NCI-H748 (cell line): ENCODE measurements at regions not wholly inside any gene's neighbourhood (a gene's known extent, or its start where the extent isn't known, plus 50 kb on each side); places are given as distances from the start of the nearest gene placed in this dataset.

Experiments used
- DNase-seq: peaks from one replicate; lab custom pipeline; 2025; ENCODE audit not compliant: unreplicated experiment; lab: John Stamatoyannopoulos, UW

DNA sequence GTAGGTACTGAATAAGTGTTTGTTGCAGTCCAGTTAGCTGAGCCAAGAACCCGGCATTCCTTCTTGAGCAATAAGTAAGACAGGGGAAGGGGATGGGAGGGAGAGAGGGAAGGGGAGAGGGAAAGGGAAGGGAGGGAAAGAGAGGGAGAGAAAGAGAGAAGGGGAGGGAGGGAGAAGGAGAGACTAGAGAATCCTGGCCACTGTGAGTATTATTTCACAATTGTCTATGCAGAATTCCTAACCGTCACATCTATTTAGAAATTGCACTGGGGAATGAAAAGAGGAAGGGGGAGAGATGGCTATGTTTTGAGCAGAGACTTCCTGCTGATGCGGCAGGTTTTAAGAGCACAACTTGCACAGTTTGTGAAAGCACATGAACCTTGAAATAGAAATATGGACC, 251.4 kb upstream of the ZMIZ1 start:
- no peak for DNase-seq

DNA sequence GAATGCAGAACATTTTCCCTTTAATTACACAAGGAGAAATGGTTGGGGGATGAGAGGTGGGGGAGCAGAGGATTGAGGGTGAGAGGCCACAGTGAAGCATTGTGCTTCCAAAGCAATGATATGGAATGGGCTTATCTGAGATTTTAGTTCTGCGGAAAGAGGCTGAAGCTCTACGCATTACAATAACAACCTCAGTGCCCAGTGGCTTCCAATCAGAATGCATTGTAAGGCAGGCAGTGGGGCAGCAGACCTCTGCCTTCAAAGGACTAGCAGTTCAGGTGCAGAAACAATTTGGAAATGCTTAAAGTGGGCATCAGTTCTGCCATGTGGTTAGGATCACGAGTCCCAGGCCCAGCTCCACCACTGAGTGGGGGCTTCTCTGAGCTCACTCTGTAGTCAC, 251.0 kb upstream of the ZMIZ1 start:
- DNase-seq: no peak

DNA sequence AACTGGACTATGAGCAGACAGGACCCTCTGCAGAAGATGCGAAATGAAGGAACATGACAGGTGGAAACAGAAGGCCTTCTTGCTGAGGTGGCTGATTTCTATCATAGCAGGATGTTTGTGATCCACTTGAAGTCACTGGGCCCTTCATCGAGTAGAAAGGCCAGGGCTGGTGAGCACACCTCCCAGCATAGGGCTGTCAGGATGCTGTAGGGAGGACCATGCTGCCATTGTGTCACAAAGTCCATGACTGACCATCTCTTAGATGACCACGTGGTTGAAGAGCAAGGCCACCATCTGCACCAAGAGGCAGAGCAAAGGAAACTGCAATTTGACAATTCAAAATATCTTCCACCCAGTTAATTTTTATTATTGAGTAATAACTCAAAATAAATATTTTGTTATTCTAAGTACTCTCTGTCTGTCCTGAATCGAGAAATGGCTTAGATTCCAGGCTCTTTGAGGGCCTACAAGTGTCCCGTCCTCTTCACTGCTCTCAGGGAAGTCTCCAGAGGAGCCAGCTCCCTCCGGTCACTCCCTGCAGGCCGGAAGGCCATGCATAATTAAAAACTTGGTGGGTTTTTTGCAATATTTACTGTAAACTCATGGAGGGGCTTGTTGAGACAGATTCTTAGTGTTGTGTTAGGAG, 249.3 kb upstream of the ZMIZ1 start:
- DNase-seq: no peak

DNA sequence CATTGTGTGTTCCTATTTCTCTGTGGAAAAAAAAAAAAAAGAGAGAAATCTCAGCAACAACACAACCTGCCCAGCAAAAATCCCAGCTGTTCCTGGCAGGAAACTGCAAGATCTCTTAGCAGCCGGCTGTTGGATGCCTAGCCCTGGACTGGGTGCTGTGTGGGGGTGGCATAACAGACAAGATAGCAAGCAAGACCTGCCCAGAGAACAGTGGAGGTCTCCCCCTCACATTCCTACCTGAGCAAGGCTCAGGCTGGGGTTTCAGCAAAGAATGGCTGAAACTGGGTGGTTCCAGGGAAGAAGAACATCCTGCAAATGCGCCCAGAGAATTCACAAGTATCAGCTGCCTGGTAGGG, 248.8 kb upstream of the ZMIZ1 start:
- no peak for DNase-seq

DNA sequence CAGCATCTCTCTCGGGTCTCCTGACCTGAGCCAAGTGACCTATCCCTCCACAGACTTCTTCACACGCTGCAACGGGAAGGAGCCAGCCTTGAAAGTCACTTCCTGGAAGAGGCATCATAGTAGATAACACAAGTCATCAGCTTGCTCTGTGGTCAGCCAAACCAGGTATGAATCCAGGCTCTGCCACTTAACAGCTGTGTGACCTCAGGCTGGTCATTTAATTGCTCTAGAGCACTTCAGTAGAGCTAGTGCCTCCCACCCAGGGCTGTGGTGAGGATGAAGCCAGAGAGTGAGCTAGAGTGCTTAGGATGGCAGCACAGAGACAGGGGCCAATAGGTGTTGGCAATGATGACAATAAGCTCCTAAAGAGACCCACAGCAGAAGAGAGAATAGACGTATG, 247.7 kb upstream of the ZMIZ1 start:
- DNase-seq: no peak

DNA sequence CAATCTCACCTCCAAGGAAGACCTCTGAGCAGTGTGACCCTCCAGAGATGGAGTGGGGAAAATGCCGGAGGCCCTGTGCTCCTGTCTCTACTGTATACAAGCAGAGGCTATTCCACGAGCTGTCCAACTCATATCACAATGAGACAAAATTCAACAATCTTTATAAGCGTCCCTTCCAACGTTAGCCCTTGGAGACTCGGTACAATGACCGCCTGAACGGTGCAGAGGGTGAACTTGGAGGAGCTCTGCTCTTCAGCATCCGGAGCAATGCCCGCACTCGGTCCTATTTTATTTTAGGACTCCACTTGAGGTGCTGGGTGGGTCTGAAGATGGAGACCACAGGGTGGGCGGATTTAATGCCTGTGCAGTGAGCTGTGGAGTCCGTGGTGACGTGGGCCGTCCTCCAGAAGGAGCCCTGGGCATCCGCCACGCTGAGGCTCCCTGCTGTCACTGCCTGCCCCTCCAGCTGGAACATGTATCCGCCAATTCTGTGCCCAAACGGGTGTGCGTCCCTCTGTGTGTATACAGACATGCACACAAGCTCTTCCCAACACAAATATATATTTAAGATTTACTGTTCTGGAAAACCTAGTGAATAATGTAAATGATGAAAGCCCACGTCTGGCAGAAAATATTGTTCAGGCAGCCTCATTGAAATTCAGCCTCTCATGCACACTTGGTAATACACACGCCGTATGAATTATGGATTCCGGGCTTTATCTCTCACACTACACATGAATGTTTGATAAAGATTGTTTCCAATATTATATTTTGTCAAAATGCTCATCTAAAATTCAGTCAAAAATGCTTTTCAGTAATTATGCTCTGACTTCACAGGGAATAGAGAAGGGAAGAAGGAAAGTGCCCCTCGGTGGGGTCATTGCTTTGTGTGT, 239.9 kb upstream of the ZMIZ1 start:
- DNase-seq: no peak

DNA sequence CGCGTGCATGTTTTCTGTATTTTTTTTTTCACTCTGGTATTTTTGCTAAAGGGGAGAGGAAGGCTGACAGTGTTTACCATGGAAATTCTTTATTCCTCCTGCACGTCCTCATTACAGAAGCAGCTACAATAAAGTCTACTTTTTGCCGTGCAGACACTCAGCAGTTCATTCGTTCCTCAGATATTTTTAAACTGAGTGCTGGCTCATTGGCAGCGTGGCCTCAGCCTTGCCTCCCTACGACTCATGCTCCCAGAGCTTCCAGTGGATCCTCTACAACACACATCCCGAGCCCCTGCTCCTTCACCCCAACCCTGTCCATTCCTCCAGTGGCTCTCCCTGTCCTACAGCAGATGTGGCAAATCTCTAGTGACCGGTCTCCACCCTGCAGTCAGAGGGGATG, 239.2 kb upstream of the ZMIZ1 start:
- no peak for DNase-seq

DNA sequence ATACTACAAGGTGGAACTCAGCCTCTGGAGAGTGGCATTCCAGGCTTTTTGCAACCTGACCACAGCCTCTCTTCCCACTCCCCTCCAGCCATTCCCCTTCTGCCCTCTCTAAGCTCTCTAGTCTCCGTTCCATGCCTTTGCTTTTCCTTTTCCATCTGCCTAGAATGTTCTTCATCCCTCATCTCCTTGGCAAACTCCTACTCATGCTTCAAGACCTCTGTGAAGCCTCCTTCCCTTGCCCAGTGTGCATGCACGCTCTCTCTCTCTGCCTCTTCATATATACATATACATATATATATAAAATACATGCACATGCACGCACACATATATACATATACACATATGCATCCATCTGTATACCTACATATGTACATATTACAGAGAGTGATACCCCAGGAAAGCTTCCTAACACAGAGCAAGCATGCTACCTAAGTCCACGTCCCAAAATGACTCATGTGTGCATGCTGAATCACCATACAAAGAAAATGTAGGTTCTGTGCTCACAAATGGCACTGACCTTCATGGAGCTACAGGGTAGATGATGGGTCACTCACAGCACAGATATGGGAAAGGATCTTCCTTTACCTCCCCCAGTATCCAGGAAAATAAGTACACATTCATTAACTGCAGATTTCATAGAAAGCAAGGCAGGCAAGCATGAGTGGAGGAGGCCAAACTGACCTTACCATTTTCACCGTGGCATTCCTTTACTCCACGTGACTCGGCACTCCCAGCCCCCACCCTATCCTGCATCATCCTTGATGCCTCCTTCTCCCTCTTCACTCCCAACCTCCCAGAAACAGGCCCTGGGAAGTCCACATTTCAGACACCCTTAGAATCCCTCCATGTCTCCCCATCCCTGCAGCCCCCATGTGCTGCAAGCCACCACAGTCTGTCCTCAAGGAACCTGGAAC, 238.4 kb upstream of the ZMIZ1 start:
- no peak for DNase-seq

DNA sequence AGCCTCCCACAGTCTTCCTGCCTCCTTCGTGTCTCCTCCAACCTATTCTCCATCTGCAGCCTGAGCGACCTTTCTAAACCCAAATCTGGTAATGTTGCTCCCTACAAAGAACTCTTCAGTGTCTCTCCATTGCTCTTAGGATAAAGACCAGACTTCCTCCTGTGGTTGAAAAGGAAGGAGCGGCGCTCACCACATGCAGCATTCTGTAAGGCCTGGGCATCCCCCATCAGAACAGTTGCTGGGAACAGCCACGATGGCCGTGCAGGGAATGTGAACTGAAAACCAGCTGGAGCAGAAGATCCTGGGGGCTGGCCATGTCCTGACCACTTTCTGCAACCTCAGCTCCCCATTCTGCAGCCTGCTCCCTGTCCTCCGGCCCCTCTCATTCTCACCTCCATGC, 237.8 kb upstream of the ZMIZ1 start:
- no peak for DNase-seq

DNA sequence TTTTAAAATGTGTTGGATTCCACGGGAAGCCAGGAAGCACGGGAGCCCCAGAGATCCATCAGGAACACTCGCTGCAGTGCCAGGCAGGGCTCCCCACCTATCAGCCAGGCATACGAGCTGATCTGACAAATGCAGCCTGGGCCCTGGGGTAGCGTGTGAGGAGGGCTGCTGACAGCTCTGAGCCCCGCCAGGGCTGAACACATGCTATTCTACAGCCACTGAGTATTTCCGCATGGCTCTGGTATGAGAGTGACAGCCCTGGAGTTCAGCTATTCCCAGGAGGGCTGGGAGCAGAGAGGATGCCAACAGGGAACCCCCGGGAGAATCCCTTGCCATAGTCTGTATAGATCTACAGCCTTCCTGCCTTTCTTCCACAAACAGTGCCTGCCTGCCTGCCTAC, 237.3 kb upstream of the ZMIZ1 start:
- no peak for DNase-seq

DNA sequence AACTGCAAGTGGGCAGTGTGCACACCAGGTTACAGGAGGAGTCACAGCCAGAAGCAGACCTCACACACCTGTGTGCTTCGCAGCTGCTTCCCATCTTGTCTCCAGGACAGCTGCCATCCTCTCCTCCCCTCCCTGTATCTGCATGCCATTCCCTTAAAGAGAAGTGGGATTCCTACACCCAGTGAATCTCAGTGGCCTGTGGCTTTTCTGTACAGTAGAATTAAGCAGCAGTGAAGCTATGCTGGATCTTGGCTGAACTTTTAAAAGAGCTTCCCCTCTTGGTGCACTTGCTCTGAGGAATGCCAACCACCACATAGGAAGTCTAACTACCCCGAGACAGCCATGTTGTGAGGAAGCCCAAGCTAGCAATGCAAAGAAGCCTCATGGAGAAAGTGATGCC, 236.5 kb upstream of the ZMIZ1 start:
- no peak for DNase-seq

DNA sequence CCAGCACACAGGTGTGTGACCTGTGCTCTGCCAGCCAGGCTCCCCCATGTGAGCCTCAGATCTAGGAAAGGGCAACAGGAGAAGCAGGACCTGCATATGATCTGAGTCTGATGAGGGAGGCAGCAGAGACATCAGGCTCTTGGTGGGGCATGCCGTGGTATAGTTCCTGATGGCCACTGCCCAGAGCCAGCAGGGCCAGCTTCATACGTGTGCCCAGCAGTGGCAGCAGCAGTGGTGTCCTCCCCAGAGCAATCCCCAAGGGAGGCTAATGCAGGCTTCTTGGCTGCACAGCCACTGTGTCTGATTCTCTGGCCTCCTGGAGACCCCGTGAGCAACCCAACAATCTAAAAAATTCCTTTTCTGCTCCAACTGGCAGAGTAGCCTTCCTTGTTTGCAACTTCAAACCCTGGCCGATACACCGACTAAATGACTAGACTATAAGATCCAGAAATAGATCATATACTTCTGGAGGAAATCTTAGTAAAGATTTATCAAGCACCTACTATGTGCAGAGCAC, 230.6 kb upstream of the ZMIZ1 start:
- no peak for DNase-seq

DNA sequence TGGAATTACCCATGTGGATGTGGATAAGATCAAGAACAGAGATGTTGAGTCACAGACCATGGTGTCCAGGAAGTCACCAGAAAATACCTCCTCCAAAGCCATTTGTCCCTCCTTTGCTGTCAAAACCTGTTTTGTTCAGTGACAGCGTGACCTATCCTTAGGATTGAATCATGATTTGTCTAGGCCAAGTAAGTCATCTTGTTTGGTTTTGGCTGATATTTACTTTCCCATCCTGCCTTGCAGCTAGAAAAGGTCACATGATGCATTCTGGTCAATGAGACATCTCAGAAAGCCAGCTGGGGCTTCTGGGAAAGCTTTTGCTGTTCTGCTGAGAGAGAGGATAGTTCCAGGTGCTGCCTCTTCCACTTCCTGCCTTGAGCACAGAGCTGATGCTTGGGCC, 225.3 kb upstream of the ZMIZ1 start:
- DNase-seq: no peak

DNA sequence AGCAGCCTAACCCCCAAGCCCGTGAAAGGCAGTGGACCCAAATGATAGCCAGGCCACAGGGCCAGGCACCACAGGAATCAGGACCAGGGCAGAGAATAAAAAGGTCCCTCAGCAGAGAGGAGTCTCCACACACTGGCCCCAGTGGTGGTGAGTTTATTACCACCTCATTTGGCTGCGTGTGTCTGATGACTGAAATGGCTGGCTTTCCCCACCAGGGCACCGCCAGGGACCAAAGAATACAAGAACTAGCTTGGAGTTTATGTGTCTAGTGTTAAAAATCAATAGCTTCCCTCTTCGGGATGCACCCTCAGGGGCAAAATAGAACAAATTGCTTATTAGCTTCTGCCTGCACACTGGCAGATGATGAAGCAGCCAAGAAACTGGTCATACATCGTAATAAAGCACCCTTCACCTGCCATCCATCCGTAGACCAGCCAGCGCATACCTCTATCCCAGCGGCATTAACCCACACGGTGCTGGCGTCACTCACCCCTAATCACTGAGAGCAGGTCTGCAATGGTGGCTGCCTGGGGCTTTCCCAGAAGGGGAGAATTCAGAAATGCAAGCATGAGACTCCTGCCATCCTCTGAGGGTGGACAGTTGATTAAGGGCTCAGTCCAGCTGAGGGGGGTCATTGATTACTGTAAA, 223.7 kb upstream of the ZMIZ1 start:
- DNase-seq: no peak

DNA sequence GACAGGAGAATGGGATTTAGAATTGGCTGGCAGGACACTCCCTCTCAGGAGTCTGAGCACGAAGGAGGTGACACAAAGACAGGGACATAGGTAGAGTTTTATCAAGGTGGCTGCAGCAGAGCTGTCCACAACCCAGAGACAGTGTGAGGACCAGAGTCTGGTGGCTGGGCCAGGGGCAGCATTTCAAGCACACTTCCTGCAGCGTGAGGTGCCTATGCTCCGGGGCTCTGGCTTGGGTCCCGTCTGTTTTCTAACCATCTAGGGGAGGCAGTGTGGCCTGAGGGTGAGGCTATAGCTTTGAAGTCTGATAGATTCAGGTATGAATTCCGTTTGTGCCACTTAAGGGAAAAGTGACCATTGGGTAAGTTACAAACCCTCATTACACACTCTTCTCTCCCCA, 222.7 kb upstream of the ZMIZ1 start:
- no peak for DNase-seq

DNA sequence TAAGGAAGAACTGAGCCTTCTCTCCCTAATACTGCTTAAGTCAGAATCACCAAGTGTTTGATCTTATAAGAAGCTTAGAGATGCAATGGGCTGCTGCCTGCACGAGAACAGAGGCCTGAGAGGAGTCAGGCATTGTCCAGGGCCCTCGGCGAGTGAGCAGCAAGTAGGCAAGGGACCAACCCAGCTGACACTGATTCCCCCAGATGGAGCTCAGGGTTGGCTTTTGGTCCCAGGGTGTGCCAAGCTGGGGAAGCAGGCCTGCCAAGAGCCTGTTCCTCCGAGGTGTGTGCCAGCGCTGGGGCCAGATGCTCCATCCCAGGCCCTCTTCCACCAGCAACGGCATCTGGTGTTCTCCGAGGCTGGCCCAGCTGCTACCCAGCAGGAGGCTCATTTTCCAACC, 222.0 kb upstream of the ZMIZ1 start:
- DNase-seq: no peak

DNA sequence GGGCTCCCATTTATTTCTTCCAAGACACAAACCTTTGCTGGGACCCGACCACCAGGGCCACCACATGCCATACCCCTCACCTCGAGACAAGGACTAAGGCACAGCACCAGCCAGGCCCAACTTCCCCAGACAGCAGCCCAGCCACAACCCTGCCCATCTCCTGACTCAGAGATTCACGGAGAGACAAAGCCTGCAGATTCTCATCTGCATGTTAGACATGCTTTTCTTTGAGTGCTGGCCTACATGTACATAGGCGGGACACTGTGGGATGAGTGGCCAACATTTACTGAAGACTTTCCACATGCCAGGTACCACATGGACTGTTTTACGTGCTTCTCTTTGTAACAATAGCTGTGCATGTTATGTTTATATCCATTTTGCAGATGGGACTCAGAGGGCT, 221.3 kb upstream of the ZMIZ1 start:
- DNase-seq: peak; percentile 22

DNA sequence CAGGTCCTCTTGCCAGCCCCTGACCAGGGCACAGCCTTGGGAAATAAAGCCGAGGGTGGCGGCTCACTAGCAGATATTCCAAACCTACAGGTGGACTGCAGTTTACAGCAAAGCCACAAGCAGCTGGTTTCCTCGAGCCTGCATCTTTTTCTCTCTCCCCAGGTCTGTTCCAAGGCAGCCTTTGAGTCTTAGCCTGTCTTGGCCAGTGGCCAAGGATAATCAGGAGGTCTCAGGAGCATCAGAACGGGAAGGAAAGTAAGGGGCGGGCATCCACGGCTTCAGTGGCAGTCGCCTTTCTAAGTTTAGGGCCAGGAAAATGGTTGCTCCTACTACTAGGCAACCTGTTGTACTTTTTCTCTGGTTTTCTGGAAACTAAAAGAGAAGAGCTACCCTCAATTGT, 219.7 kb upstream of the ZMIZ1 start:
- DNase-seq: no peak

DNA sequence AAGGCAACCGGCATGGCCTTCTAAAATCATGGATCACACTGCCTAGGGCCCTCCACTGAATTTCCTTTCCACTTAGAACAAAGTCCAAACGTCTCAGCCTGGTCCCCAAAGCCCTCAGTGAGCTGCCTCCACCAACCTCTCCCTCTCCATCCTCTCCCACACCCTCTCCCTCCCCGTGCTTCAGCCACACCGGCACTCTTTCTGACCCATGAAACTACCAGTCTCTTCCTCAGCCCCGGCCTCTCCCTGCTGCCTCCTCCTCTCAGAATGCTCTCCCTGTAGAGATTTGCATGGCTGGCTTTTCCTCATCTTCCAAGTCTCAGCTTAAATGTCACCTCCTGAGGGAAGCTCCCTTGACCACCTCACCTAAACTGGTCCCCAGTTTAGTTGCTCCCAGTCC, 219.0 kb upstream of the ZMIZ1 start:
- DNase-seq: no peak

DNA sequence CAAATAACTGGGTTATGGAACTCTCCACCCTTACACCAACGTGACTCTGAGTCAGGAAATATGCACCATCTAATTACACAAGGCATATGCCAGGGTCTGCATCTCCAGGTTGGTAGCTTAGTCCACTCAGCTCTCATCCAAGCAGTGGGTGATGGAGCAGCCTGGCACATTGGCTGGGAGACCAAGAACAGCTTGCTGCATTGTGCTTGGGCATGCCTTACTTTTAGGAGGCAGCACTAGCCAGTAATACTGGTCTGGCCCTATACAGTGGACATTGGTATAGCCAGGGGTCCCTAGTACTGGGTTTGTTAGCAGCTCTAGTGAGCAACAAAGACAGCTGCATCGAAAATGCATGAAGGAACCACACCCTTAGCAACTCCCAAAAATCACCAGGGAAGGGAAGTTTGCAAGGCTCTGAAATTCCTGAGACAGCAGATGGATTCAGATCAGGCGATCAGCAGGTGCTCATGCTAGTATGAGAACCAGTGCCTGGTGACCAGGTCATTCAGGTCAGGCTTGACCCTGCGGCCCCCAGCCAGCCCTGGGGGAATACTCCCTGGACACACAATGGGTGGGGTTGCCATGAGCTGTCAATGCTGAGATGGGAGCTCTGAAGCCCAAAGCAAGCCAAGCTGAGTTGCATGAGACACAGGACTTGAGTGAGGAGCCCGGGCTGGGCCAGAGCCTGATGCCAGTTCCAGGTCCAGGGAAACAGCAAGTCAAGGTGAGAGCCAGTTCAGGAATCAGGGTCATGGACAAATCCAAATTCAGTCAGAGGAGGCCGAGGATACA, 217.9 kb upstream of the ZMIZ1 start:
- no peak for DNase-seq
